ENCODE measurements at regions not wholly inside any gene's neighbourhood (a gene's known extent, or its start where the extent isn't known, plus 50 kb on each side); places are given as distances from the start of the nearest gene placed in this dataset.

DNA sequence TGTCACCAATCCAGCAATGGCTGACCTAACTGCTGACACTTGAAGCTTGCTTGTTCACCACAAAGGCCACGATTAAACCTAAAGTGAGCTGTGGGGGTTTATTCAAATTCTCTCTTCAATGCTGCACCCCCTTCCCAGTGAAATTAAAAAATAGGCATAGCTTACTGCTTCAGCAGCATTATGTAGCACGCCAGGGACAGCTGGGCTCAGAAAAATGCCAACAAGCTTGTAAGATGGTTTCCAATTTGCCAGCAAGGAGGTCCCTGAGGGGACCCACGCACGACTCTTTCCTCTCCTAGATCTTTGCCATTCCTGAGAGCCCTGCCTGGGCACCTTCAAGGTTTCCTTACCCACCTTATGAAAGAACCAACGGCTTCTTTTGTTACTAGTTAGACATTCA is 113.5 kb upstream of the CDH4 start:
- in situ Hi-C loops (cut with MboI; ENCODE audit: low sequenced_read_pairs) = no loop called here

DNA sequence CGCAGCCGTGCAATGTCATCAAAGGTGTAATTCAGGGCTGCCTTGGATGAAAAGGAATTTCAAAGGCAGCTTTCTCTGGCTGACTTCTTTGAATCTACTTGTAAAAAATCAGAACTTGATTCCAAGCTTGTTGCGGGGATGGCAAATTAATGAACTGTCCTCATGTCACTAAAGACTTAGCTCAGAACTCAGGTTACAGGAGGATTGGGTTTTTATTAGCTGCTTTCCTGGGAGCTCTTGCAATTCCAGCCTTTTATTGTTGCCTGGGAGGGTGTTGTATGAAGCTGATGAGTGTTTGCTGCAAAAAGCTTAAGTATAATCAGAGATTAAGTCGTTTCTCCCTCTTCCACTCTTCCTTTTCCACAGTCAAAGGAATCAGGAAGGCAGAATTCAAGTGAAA is 113.0 kb upstream of the CDH4 start:
- in situ Hi-C loops (cut with MboI; ENCODE audit: low sequenced_read_pairs) = no loop called here

DNA sequence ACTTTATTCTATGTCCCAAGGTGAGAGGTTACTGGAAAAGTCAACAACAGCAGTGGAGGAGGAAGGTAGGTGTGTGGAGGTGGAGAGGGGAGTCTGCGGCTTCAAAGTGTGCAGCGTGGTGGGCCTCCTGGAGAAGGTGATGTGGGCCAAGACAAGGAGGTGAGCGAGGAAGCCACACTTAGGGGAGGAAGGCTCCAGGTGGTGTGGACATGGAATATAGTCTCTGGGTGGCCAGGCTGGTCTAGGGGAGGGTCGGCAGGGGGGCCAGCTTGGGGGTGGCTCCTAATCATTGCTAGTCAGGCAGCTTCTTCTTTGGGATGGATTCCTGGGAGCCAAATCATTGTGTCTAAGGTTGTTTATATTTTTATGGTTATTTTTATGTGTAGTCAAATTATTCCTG is 111.5 kb upstream of the CDH4 start:
- in situ Hi-C loops (cut with MboI; ENCODE audit: low sequenced_read_pairs) = no loop called here

DNA sequence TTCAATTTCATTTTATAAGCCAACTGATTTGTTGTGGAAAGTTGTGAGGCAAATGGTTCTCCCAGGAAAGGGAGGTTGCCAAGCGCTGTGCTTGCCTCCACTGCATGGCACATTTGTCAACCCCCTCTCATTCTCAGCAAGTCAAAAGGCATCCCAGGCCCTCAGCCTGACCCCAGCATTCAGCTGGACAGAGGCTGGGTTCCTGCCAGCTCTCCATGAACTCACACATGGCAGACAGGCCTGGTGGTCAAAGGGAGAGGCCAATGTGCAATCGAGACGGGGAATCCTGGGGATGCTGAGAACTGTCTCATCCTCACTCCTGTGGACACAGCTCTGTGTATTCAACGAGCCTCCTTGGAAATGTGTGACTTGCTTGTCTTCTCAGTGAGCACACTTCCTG is 106.0 kb upstream of the CDH4 start:
- in situ Hi-C loops (cut with MboI; ENCODE audit: low sequenced_read_pairs) = no loop called here

DNA sequence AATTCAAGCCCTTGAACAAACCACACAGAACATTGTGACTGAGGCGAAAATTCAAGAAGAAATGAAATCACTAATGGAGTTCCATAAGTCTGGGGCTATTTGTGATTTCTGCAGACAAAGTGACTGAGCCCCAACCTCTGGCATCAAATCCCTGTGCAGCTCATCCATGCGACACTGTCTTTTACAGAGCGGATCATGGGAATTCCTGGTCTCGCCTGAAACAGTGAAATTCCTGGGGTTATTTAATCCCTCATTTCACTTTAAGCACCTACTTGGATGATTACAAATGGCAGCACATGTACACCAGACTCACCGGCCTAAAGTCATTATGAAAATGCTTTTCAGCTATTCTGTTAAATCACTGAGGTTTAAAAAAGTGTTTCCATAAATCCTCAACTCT is 102.4 kb upstream of the CDH4 start:
- in situ Hi-C loops (cut with MboI; ENCODE audit: low sequenced_read_pairs) = no loop called here

DNA sequence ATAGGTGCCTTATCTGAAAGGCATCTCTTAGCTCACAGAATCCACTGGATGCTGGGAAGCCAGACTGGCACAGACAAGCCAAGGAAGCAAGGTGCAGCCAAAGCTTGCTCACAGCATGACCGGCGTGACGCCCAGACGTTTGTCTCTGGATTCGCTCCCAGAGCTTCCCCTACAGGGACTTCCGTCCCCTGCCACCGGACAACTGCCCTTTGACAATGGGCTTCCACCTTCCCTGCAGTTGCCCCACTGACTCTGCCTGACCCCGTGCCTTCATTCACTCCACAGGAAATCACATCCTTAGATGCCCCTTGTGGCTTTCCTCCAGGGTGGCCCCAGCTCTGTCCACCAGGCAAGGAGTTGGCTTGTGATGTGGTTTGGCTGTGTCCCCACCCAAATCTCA is 94.8 kb upstream of the CDH4 start:
- in situ Hi-C loops (cut with MboI; ENCODE audit: low sequenced_read_pairs) = no loop called here

DNA sequence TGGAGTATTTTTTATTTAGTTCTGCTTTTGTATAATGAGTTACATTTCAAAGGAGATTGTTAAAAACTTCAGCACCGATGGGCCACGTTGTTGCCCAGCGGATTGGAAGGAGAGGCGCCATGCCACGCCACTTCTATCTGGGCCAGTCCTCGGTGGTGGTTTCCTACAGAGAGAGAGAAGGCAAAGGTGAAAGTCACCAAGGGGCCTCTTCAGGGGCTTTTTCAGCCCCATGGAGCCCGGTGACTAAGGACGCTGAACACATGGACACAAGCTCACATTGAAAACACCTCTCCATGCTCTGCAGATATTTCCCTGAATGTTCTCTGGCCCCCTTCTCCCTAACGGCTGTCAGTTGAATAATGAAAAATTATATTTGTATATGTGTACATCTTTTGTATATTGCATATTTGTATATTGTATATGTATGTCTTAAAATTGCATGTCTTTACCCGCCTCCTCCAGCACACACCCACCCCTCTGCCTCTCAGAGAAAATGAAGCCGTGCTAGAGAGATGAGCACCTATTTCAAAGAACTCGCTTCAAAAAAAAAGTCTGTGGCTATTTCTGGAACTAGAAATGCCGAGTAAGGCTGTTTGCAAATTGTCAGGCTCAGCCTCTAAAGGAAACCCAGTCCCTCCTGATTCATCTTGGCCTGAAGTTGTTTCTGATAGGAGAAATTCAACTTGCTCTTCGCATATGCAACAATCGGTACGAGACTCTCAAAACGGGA is 91.9 kb upstream of the CDH4 start:
- in situ Hi-C loops (cut with MboI; ENCODE audit: low sequenced_read_pairs) = no loop called here

DNA sequence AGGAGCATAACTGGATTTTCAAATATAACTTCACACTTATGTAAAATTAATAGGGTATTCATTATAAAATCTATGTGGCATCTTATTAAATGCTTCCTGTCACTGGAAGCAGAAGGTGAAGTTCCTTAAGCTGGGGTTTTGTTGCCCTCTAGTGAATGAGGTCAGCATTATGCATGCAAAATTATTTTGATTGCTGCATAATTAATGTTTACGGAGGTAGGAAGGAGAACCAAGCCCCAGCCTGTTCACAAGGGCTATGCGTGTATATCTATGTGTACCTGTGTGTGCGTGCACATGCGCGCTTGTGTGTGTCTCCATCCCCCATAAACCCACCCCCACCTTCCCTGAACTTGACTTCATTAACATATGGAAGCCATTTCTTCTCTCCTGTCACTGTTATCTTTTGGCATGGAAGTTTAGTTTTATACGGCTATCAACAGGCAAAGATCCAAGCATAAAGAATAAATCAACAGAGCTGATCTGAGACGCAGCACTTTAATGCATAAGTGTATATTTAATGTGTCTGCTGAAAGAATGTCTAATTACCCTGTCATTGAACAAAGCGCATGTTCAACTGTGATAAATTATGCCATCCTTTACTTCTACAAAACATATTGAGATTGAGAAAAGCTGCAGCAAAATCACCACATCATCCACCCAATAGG is 90.2 kb upstream of the CDH4 start:
- in situ Hi-C loops (cut with MboI; ENCODE audit: low sequenced_read_pairs) = no loop called here

DNA sequence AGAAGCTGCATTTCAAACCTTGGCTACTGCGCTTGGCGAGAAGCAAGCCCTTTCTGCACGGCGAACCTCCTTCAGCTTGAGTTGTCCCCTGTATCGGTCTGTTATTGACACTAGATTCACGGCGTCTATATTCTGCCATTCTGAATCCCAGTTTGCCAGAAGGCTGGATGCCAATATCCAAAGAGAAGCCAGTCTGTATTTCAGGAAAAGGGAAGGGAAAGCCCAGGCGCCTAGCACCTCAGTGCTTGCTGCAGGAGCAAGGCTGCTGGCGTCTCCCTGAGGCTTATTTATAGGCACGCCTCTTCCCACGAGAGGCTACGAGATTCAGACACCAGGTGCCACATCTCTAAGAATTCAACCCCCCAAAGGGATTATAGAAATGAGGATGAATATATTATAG is 89.6 kb upstream of the CDH4 start:
- in situ Hi-C loops (cut with MboI; ENCODE audit: low sequenced_read_pairs) = no loop called here

DNA sequence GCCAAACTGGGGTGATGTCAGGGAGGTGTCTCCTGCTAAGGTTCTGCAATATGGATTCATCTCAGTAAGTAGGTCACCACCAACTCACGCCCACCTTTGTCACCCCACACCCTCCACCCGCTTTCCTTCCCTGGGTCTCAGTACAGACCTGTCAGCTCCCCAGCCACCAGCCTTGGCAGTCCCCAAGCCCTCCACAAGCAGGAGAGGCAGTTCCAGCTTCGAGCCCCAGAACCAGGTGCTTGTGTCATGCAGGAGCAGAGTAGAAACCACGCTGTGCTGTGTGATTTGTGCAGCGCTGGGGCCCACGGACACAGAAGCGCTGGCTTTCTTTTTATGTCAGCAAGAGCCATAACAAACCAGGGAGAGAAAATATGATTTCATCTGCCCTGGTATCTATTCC is 89.0 kb upstream of the CDH4 start:
- in situ Hi-C loops (cut with MboI; ENCODE audit: low sequenced_read_pairs) = no loop called here

DNA sequence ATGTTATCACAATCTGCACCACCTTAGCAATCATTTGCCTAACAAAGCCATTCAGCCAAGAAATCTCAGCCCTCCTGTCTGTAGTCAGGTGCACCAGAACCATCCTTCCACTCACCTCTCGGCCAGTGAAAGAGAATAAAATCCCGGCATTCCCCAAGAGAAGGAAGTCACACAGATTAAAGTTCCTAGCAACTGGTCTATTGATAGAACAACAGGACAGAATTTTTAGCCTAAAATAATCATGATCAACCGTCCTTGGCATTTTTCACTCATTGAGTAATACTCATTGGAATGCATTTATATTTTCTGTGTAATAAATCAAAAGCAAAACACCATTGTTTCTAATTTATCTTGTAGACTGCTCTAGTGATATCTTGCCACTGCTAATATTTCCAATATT is 85.7 kb upstream of the CDH4 start:
- in situ Hi-C loops (cut with MboI; ENCODE audit: low sequenced_read_pairs) = no loop called here

DNA sequence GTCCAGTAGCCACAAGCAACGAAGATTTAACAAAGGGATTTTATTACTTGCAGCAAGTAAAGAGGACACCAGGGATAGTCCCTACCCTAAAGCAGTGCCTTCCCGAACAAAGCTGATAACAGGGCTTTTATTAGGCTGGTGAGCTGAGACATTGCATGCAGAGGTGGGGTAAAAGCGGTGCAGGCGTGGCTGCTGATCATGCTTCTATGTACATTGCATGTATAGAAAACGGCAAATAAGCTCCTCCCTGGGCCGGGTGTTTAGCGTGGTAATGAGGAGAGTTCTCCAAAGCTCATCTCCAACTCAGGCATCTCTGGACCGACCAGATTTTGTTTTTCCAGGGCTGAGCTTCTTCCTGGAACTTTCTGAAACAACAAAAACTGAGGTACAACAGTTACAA is 83.5 kb upstream of the CDH4 start:
- in situ Hi-C loops (cut with MboI; ENCODE audit: low sequenced_read_pairs) = no loop called here

DNA sequence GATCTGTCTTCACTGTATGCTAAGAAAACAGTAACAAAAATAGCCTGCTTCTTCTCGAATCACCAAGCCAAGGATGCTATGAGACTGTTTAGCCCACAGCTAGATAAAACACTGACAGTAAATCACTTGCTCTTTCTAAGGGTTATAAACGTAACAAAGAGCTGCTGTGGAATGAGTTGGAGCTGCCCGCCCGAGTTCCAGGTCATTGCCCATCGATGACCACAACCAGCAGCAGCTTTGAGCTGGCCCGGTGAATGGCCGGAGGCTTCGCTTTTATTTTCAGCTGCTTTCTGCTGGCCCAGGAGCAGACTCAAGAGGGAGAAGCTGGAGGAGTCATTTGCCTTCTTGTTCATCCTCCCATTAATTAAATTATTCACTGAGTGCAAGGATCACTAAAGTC is 82.2 kb upstream of the CDH4 start:
- in situ Hi-C loops (cut with MboI; ENCODE audit: low sequenced_read_pairs) = no loop called here

DNA sequence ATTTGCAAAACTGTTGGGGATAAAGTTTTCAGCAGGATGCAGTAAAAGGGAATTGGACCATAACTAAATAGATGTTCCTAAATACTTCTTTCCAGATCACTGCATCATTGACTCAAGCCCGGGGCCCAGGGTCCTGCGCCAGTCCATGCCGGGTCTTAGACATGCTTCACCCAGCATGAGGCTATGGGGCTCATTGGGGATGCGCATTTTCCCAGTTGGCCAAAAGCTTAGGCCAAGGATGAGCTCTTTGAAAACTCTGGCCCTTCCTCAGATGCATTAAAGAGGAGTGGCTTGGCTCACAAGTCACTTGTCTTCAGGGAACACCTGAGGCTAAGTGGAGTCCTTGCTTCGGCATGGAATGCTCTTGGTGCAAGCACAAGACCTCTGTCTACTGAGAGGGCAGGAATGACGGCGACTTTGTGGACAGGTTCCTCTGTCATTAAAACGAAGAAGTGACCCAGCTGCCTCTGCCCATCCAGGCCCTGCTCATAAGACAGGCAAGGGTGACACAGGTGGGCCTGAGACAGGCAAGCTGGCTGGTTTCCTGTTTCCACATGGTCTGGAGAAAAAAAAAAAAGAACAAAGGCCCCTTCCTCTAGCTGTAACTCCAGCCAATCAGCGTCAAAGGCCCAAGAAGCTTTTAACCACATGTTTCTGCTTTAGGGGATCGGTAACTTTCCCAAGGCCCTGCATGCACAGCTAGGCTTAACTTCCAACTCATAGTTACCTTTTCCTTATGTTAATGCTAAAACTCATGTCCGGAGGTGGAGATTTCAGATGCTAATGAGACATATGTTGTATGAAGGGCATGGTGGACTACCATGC is 81.4 kb upstream of the CDH4 start:
- in situ Hi-C loops (cut with MboI; ENCODE audit: low sequenced_read_pairs) = no loop called here

DNA sequence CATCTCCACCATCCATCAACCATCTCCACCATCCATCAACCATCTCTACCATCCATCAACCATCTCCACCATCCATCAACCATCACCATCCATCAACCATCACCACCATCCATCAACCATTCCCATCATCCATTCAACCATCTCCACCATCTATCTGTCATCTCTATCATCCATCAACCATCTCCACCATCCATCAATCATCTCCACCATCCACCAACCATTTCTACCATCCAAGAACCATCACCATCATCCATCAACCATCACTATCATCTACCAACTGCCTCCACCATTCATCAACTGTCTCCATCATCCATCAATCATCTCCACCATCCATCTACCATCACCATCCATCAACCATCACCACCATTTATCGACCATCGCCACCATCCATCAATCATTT is 78.8 kb upstream of the CDH4 start:
- in situ Hi-C loops (cut with MboI; ENCODE audit: low sequenced_read_pairs) = no loop called here

DNA sequence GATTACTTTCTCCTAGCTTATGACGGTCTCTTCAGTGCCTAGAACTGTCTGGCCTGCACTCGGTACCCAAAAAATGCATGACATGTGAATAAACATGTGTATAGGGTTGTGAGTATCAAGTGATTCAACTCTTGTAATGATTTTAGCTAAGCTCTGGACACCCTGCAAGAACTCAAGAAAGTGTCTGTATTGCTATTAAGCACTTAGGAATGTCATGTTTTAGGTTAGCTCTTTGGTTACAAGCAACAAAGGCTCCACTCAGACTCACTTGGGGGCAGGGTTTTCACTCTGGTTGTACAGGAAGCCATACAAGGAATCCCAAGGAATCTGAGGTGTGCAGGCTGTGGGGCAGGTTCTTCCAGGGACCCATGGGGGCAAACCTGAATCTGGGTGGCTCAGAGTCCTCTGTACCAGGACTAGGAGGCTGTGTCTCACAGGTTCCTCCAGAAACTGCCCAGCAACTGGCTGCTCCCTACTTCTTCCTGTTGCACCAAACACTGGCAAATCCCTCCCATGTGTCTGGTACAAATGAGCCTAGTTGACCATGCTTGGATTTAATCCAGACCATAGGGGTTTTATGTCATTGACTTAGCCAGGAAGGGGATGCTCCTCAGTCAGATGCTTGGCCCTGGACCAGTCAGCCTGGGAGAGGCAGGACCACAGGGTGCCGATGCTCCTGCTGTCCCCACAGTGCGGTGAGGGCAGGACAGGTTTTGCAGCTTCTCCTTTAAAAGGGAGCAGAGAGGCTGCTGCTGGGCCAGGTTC is 77.9 kb upstream of the CDH4 start:
- in situ Hi-C loops (cut with MboI; ENCODE audit: low sequenced_read_pairs) = no loop called here

DNA sequence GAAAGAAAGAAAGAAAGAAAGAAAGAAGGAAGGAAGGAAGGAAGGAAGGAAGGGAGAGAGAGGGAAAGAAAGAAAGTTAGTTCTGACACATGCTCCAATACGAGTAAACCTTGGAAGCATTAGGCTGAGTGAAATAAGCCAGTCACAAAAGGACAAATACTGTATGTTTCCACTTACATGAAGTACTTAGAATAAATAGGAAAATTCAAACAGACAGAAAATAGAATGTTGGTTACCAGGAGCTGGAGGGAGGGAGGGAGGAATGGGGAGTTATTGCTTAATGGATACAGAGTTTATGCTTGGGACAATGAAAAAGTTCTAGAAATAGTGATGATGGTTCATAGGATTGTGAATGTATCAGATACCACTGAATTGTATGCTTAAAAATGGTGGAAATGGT is 75.2 kb upstream of the CDH4 start:
- in situ Hi-C loops (cut with MboI; ENCODE audit: low sequenced_read_pairs) = no loop called here

DNA sequence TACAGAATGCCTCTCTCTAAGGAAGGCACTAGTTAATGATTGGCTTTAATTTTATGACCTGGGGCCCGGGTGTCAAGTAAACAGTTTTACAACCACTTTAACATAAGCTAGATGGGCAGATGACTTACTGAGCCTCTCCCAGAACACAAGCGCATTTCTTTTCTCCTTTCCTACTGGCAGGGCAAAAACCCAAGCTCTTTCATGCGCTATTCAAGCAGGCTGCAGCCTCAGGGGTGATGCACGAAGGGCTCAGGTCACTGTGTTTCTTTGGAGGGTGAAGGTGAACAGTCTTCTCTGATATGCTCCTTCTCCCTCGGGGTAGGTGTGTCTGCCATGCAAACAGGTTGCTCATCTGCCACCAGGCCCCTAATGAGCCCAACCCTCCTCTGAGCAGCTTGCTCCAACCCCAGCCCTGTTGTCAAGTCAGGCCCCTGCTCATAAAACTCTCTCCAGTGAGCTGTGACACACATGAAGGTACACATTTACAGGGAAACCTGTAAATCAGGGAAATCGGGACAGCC is 73.5 kb upstream of the CDH4 start:
- in situ Hi-C loops (cut with MboI; ENCODE audit: low sequenced_read_pairs) = no loop called here

DNA sequence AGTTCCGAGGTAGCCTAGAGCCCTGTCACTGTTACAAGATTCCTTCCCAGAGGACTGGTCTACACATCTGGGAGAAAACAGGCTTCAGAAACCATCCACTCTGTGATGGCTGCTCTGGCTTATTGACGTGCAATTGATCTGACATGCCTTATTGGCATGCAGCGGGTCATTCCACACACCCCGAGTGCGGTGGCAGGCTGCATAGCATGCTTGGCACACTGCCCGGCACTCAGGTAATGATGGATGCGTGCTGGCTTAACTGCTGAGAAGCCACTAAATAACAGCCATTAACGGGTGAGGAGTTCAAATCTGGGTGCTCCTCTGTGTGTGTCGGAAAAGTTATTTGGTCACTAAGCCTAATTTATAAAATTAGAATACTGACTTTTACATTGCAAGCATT is 67.9 kb upstream of the CDH4 start:
- in situ Hi-C loops (cut with MboI; ENCODE audit: low sequenced_read_pairs) = no loop called here

DNA sequence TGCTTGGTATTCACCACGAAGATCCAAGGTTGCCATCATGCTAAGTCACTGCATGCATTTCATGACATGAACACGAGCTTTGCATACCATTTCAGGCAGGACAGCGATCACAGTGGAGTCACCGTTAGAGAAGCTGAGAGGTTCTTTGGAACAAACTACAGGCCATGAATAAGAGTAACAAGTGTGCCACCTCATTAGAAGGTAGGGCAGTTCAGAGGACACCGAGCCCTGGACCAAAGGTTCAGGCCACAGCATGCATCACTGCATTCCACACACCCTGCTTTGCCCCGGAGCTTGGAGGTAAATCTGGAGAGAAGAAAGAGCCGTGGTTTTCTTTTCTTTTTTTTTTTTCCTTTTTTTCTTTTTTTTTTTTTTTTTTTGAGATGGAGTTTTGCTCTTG is 66.9 kb upstream of the CDH4 start:
- in situ Hi-C loops (cut with MboI; ENCODE audit: low sequenced_read_pairs) = no loop called here
